ENCODE measurements at regions not wholly inside any gene's neighbourhood (a gene's known extent, or its start where the extent isn't known, plus 50 kb on each side); places are given as distances from the start of the nearest gene placed in this dataset.

- DNase-seq: peak; percentile 80
Observed at GRCh38 chr12:28110329-28110728, 79.9 kb upstream of the CCDC91 start.

- no peak for DNase-seq
Observed at GRCh38 chr12:28114488-28114887, 75.8 kb upstream of the CCDC91 start.

GRCh38 chr12:28121433-28121832, 68.8 kb upstream of the CCDC91 start:
- DNase-seq: no peak

GRCh38 chr12:28121899-28122655, 68.2 kb upstream of the CCDC91 start:
- DNase-seq: no peak

GRCh38 chr12:28122756-28123155, 67.5 kb upstream of the CCDC91 start:
- peak; percentile 68 for DNase-seq

- no peak for DNase-seq
Observed at GRCh38 chr12:28127455-28127854, 62.8 kb upstream of the CCDC91 start.

- DNase-seq: no peak
Observed at GRCh38 chr12:28129031-28129430, 61.2 kb upstream of the CCDC91 start.

- DNase-seq: no peak
Observed at GRCh38 chr12:28130234-28130624, 60.0 kb upstream of the CCDC91 start.

GRCh38 chr12:28130625-28131598, 59.3 kb upstream of the CCDC91 start:
- DNase-seq: peak; percentile 97

- peak; percentile 92 for DNase-seq
Observed at GRCh38 chr12:28132398-28132797, 57.9 kb upstream of the CCDC91 start.

GRCh38 chr12:28135801-28136439, 54.3 kb upstream of the CCDC91 start:
- DNase-seq: peak; percentile 75

GRCh38 chr12:28137414-28137813, 52.8 kb upstream of the CCDC91 start:
- no peak for DNase-seq

- DNase-seq: no peak
Observed at GRCh38 chr12:28140404-28140803, 49.9 kb upstream of the CCDC91 start.

Measured in OCI-M1 (cell line).